ENCODE measurements at regions not wholly inside any gene's neighbourhood (a gene's known extent, or its start where the extent isn't known, plus 50 kb on each side); places are given as distances from the start of the nearest gene placed in this dataset.

- TF ChIP-seq CTCF (IDR thresholded peaks at IDR 0.05; ENCODE audit: insufficient read depth, low read depth, low read length) = no peak
- no peak for TF ChIP-seq EZH2 (IDR thresholded peaks at IDR 0.05; ENCODE audit: insufficient read depth, low read length)
Measured at GRCh38 chr2:122179492-122180165, 424.2 kb downstream of the TSN start.
